ENCODE measurements at regions not wholly inside any gene's neighbourhood (a gene's known extent, or its start where the extent isn't known, plus 50 kb on each side); places are given as distances from the start of the nearest gene placed in this dataset.

DNA sequence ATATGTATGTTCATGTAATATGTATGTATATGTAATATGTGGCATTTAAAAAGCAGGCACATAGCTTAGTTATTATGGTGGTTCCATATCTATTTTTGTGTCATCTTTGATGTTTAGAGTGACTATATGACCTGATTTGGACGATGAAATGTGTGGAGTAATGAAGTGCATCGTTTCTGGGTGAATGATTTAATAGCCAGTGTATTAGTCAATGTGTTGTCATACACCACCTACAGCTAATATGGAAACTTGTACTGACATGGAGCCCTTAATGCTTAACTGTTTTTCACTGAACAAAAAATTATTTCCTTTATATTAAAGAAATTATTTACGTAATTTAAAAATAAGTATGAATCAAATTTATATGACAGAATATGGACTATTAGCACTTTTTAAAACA, 292.3 kb upstream of the FSTL5 start:
- TF ChIP-seq EP300 (IDR thresholded peaks at IDR 0.05), result no peak
- TF ChIP-seq, protein P1, sequence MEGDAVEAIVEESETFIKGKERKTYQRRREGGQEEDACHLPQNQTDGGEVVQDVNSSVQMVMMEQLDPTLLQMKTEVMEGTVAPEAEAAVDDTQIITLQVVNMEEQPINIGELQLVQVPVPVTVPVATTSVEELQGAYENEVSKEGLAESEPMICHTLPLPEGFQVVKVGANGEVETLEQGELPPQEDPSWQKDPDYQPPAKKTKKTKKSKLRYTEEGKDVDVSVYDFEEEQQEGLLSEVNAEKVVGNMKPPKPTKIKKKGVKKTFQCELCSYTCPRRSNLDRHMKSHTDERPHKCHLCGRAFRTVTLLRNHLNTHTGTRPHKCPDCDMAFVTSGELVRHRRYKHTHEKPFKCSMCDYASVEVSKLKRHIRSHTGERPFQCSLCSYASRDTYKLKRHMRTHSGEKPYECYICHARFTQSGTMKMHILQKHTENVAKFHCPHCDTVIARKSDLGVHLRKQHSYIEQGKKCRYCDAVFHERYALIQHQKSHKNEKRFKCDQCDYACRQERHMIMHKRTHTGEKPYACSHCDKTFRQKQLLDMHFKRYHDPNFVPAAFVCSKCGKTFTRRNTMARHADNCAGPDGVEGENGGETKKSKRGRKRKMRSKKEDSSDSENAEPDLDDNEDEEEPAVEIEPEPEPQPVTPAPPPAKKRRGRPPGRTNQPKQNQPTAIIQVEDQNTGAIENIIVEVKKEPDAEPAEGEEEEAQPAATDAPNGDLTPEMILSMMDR (IDR thresholded peaks at IDR 0.05), result no peak
